OCI-LY7 (cell line): ENCODE measurements at regions not wholly inside any gene's neighbourhood (a gene's known extent, or its start where the extent isn't known, plus 50 kb on each side); places are given as distances from the start of the nearest gene placed in this dataset.
"Not testable (repeated sequence)": the region's sequence is repeated elsewhere in the genome, so short reads cannot be mapped to it uniquely, and the experiment has no call there.

Experiments used
- BruUV-seq: library from RNA; stranded (reverse); fragments of 400-500 nt; replicated peaks from 2 replicates; lab custom pipeline; 2021; lab: Mats Ljungman, UMichigan
- CTCF ChIA-PET: fragments of 300-600 bp; sonication (Branson Sonifier 250); formaldehyde crosslinking; loops from one replicate; lab custom pipeline; 2022; ENCODE audit warnings: antibody characterized with exemption; ENCODE audit not compliant: unreplicated experiment; lab: Charles Lee
- POLR2A ChIA-PET: fragments of 300-600 bp; sonication (Branson Sonifier 250); formaldehyde crosslinking; loops from one replicate; lab custom pipeline; 2022; ENCODE audit warnings: antibody characterized with exemption; lab: Charles Lee
- DNase-seq: peaks from one replicate; pipeline ENCODE4 v3.0.0-alpha.2; 2015; ENCODE audit warnings: low spot score
- H2AFZ ChIP-seq: fragments of 200-600 bp; sonication (generic), shearing (Covaris generic); 2 replicates; pipeline ENCODE4 v1.6.1; 2014; ENCODE audit warnings: mild to moderate bottlenecking, antibody characterized with exemption, low read length, moderate library complexity
- H3K27ac ChIP-seq: fragments of 200-600 bp; sonication (generic); 2 replicates; pipeline ENCODE4 v1.5.1; 2014; ENCODE audit warnings: mixed run types, low read depth, mild to moderate bottlenecking, moderate library complexity, low read length, inconsistent platforms; ENCODE audit not compliant: poor library complexity, severe bottlenecking
- H3K36me3 ChIP-seq: fragments of 200-600 bp; sonication (generic); 2 replicates; pipeline ENCODE4 v1.6.1; 2014; ENCODE audit warnings: mild to moderate bottlenecking, antibody characterized with exemption, low read length, moderate library complexity, mixed read lengths; ENCODE audit not compliant: insufficient read depth
- H3K4me1 ChIP-seq: fragments of 200-600 bp; sonication (generic); 2 replicates; pipeline ENCODE4 v1.5.1; 2014; ENCODE audit warnings: mild to moderate bottlenecking, low read length; ENCODE audit not compliant: insufficient read depth, poor library complexity, severe bottlenecking
- H3K4me2 ChIP-seq: fragments of 200-600 bp; sonication (generic); 2 replicates; pipeline ENCODE4 v1.6.1; 2014; ENCODE audit warnings: mild to moderate bottlenecking, low read length
- H3K4me3 ChIP-seq: fragments of 200-600 bp; sonication (generic); 2 replicates; pipeline ENCODE4 v1.5.1; 2014; ENCODE audit warnings: mild to moderate bottlenecking, low read depth, low read length; ENCODE audit not compliant: poor library complexity, severe bottlenecking
- H3K79me2 ChIP-seq: fragments of 200-600 bp; sonication (generic); 2 replicates; pipeline ENCODE4 v1.6.1; 2016; ENCODE audit warnings: low read depth, mild to moderate bottlenecking, low read length, moderate library complexity, mixed read lengths; ENCODE audit not compliant: insufficient read depth
- H3K9me2 ChIP-seq: fragments of 200-600 bp; sonication (generic); 2 replicates; pipeline ENCODE4 v1.6.1; 2016; ENCODE audit warnings: mild to moderate bottlenecking, low read length, mixed read lengths; ENCODE audit not compliant: insufficient read depth
- H3K9me3 ChIP-seq: fragments of 200-600 bp; sonication (generic); 2 replicates; pipeline ENCODE4 v1.6.1; 2014; ENCODE audit warnings: mild to moderate bottlenecking, mixed run types, low read length, mixed read lengths
- H4K20me1 ChIP-seq: fragments of 200-600 bp; sonication (generic); 2 replicates; pipeline ENCODE4 v1.6.1; 2014; ENCODE audit warnings: mild to moderate bottlenecking, antibody characterized with exemption, low read length, moderate library complexity, mixed read lengths; ENCODE audit not compliant: insufficient read depth
- EZH2phosphoT487 ChIP-seq: fragments of 200-600 bp; sonication (generic); IDR thresholded peaks from 2 replicates; pipeline ENCODE4 v1.6.1; 2018; ENCODE audit warnings: low read depth, borderline replicate concordance, mild to moderate bottlenecking, mixed run types, antibody characterized with exemption, low read length, moderate library complexity, mixed read lengths
- intact Hi-C: fragments of 100-400 bp; cut with micrococcal nuclease; formaldehyde crosslinking; loops from one replicate; pipeline ENCODE4 v1.10.0; 2022; ENCODE audit not compliant: unreplicated experiment
- TF ChIP-seq, protein P1 (sequence below): fragments of 200-600 bp; sonication (generic); conservative IDR thresholded peaks from 2 replicates; pipeline ENCODE4 v1.5.1; 2014; ENCODE audit warnings: mild to moderate bottlenecking, antibody characterized with exemption, low read length, moderate library complexity, mixed read lengths

DNA sequence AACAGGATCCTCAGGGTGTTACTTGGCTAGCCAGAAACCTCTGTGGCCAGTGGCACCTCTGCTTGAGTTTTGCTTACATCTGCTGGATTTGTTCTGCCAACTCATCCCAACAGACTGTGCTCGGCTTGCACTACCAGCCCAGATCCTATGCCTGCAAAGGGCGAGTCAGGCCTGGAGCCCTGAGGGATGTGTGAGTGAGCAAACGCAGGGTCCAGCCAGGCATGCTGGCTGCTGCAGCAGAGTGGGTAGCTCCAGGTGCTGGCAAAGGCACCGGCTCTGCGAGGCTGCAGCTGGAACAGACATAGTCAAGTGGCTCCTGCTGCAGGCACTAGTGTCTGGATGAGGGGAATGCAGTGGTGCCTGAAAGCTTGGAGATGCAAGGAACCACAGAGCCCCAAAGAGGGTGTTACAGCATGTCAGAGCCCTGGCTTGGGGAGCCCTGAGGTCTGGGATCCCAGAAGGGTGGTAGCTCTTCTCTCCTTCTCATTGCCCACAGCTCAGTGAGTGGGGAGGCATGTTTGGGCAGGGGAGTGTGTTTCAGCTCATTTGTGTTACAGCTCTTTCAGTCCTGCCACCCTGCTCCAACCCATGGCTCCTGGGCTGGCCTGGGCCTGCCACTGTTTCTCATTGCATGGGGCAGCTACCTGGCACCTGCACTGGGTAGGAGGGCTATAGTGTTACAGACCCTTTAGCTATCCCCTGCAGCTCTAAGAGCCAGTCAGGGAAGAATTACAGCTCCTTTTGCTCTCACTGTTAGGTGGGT is 332.6 kb downstream of the TAF11L14 start:
- H3K79me2 ChIP-seq, result no peaks in the 10 kb centered on the region
- intact Hi-C loops, result no loop called here
- H3K27ac ChIP-seq, result no peak overlapping the region
- no peak overlapping the region for H3K4me3 ChIP-seq
- no peaks in the 10 kb centered on the region for H3K4me1 ChIP-seq
- no peak overlapping the region for H3K4me2 ChIP-seq
- no peak for TF ChIP-seq EZH2phosphoT487
- TF ChIP-seq, protein P1, sequence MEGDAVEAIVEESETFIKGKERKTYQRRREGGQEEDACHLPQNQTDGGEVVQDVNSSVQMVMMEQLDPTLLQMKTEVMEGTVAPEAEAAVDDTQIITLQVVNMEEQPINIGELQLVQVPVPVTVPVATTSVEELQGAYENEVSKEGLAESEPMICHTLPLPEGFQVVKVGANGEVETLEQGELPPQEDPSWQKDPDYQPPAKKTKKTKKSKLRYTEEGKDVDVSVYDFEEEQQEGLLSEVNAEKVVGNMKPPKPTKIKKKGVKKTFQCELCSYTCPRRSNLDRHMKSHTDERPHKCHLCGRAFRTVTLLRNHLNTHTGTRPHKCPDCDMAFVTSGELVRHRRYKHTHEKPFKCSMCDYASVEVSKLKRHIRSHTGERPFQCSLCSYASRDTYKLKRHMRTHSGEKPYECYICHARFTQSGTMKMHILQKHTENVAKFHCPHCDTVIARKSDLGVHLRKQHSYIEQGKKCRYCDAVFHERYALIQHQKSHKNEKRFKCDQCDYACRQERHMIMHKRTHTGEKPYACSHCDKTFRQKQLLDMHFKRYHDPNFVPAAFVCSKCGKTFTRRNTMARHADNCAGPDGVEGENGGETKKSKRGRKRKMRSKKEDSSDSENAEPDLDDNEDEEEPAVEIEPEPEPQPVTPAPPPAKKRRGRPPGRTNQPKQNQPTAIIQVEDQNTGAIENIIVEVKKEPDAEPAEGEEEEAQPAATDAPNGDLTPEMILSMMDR, result no peak
- ChIA-PET POLR2A (interaction anchor here (1.5 kb wide), 1 partner anchor 10 kb away, joined by 5 read pairs; no protein-coding TSS in a partner anchor), CTCF (no interaction called here)
- no TSS peak for BruUV-seq
- H2AFZ ChIP-seq, result no peak overlapping the region
- H3K36me3 ChIP-seq, result no peaks in the 10 kb centered on the region
- no peaks in the 10 kb centered on the region for H4K20me1 ChIP-seq
- H3K9me3 ChIP-seq, result no peaks in the 10 kb centered on the region
- no peak for DNase-seq
- no peaks in the 10 kb centered on the region for H3K9me2 ChIP-seq

DNA sequence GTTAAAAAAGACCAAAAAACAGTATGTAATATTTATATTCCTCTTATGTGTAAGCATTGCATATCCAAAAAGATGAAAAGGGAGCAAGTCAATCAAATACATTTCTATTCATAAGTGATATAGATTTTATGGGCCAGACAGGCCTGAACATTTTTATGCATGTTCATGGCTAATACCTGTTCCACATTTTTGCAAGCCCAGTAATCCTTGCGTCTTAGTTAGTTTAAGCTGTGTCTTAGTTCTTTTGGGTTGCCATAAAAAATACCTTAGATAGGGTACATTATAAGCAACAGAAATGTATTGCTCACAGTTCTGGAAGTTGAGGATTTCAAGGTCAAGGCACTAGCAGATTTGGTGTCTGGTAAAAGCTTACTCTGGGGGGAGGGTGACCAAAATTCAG is 342.1 kb downstream of the TAF11L14 start:
- H3K4me3 ChIP-seq, result no peak overlapping the region
- H3K9me2 ChIP-seq, result no peaks in the 10 kb centered on the region
- H3K79me2 ChIP-seq, result no peaks in the 10 kb centered on the region
- no peak overlapping the region for H3K4me2 ChIP-seq
- POLR2A ChIA-PET, result interaction anchor here (1.0 kb wide), 1 partner anchor 10 kb away, joined by 3 read pairs; no protein-coding TSS in a partner anchor
- H4K20me1 ChIP-seq, result no peaks in the 10 kb centered on the region
- H3K36me3 ChIP-seq, result no peaks in the 10 kb centered on the region
- DNase-seq, result no peak
- intact Hi-C loops, result no loop called here
- no peak overlapping the region for H3K27ac ChIP-seq
- no peak for TF ChIP-seq EZH2phosphoT487
- TF ChIP-seq, protein P1, result no peak
- H3K4me1 ChIP-seq, result no peaks in the 10 kb centered on the region
- no peaks in the 10 kb centered on the region for H3K9me3 ChIP-seq
- CTCF ChIA-PET, result no interaction called here
- no peak overlapping the region for H2AFZ ChIP-seq
- no TSS peak for BruUV-seq

DNA sequence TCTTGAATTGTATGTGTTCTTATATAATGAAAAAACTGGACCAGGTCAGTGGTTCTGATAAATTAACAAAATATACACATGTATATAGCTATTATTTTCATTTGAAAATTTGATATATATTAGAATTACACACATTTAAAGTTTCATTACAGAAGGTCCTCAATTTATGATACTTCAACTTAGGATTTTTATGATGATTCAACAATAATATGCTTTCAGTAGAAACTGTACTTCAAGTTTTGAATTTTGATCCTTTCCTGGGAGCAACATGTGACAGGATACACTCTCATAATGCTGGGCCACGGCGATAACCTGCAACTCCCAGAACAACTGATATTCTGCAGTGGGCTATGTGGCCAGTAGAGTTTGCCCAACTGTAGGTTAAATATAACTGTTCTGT is 344.7 kb downstream of the TAF11L14 start:
- DNase-seq, result no peak
- CTCF ChIA-PET, result no interaction called here
- BruUV-seq, result no TSS peak

DNA sequence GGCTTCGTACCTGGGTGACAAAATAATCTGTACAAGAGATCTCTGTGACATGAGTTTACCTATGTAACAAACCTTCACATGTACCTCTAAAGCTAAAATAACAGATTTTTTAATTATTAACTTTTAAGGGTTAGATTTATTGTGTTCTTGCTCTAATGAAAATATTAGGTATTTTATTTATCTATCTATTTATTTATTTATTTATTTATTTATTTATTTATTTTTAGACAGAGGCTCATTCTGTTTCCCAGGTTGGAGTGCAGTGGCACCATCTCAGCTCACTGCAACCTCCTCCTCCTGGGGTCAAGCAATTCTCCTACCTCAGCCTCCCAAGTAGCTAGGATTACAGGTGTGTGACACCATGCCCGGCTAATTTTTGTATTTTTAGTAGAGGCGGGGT is 348.4 kb downstream of the TAF11L14 start:
- H2AFZ ChIP-seq, H3K9me2 ChIP-seq, H3K4me2 ChIP-seq, H3K4me1 ChIP-seq, H3K27ac ChIP-seq, H4K20me1 ChIP-seq, intact Hi-C loops, H3K4me3 ChIP-seq, POLR2A ChIA-PET, BruUV-seq, DNase-seq, H3K9me3 ChIP-seq, H3K36me3 ChIP-seq, CTCF ChIA-PET, H3K79me2 ChIP-seq: not testable (repeated sequence)

More for the DNA sequence above, 344.7 kb downstream of the TAF11L14 start:
- no peaks in the 10 kb centered on the region for H3K9me2 ChIP-seq
- no peaks in the 10 kb centered on the region for H3K9me3 ChIP-seq
- no peak overlapping the region for H3K27ac ChIP-seq
- no peak overlapping the region for H3K4me3 ChIP-seq
- H2AFZ ChIP-seq, result no peak overlapping the region
- no peaks in the 10 kb centered on the region for H3K79me2 ChIP-seq
- TF ChIP-seq EZH2phosphoT487, result no peak
- TF ChIP-seq, protein P1, result no peak
- H3K4me2 ChIP-seq, result no peak overlapping the region
- POLR2A ChIA-PET, result no interaction called here
- no peaks in the 10 kb centered on the region for H4K20me1 ChIP-seq
- no peaks in the 10 kb centered on the region for H3K4me1 ChIP-seq
- H3K36me3 ChIP-seq, result no peaks in the 10 kb centered on the region
- intact Hi-C loops, result no loop called here
